KG1 (cell line): ENCODE measurements at regions not wholly inside any gene's neighbourhood (a gene's known extent, or its start where the extent isn't known, plus 50 kb on each side); places are given as distances from the start of the nearest gene placed in this dataset.

Experiments used
- DNase-seq: peaks from one replicate; lab custom pipeline; 2025; lab: John Stamatoyannopoulos, UW

DNA sequence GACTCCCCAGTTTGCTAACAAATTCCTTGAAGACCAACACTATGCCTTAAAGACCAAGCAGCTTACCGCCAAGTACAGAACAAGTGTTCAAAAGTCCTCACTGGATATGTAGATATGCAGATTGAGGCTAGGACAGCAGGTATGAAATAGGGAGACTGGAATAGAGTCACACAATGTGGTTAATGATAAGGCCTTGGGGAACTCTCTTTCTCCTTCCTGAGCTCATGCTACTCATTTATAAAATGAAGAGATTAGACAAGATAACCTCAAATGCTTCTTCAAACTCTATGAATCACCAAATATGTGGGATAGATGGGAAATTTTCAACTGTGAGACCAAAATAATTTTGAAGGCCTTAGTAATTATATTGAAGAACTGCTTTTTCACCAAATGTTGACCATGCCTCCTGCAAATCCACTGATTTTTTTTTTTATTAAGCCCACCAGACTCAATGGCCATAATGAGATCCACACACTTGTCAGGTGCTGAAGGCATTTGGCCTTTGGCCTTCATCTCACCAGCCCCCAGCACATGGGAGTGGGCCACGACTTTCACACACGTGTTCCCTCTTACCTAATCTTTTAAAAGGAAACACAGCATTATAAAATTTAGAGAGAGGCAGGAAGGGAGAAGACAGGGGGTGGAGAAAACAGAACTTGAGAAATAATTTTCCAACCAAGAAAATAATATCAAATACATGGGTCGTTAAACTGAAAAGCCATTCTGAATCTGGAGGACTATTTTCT is 181.5 kb downstream of the EN1 start:
- no peak for DNase-seq

DNA sequence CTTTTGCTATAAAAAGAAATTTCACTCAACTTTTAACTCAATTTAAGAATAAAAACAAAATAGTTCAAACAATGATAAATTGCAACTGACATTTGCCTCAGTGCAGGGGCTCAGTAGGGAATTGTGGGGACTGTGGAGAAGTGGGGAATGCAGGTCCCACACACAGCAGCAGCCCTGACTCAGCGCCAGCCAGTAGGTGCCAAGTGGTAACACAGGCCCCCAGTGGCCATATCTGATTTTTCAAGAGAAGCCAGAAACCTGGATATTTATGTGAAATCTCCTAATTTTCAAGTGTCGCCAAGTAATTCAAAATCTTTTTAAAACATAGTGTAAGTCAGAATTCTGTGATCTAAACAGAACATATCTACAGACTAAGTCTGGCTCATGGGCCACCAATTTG is 186.3 kb downstream of the EN1 start:
- DNase-seq, result no peak

DNA sequence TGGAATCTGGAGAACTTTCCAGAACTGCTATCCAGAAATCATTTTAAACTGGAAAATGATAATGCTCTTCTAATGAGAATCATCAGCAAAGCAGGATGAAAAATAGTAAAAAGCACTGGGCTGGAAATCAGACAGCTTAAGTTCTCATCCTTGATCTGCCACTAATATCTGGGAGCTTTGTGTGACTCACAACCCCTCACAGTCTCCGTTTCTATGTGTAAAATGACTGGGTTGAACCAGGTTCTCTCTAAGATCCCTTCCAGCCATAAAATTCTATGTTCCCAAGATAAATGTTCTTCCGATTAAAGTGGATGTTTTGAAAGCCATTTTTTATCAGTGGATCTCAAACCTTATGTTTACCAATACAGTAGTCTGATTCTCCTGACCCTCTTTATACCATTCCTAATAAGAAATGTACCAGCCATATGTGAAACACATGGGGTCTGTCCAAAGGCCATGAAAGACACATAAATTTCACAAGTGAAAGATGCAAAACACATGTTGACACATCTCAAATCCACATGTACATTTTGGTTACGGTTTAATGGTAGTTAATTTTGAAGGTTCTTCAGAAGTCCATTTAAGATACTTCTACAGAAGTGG is 188.8 kb downstream of the EN1 start:
- DNase-seq, result no peak

DNA sequence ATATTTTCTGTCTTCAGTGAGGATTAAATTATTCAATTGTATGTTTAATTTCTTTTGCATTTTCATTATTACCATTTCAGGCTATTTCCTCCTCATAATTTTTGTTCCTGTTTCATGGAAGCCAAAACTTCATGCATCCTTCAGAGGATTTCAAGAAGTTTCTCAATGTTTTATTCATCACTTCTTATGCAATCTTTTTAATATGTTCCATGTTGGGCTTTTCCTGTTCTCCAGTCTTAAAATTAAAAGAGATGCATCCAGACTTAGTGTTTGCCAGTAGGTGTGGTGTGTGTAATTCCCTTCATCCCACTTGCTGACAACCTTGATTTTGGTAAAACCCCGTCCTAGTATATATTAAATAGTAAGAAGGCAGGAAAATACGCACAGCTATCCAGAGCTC is 190.0 kb downstream of the EN1 start:
- DNase-seq, result no peak

DNA sequence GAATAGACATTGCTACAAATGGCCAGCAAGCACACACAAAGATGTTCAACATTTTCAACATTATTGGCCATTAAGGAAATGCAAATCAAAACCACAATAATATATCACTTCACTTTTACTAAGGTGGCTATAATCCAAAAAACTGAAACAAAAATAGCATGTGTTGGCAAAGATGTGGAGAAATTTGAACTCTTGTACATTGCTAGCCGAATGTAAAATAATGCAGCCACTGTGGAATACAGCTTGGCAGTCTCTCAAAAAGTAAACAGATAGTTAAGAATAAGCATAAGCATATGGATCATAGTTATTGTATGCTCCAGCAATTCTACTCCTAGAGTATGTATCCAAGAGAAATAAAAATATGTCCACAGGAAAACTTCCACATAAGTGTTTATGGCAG is 192.5 kb downstream of the EN1 start:
- no peak for DNase-seq

DNA sequence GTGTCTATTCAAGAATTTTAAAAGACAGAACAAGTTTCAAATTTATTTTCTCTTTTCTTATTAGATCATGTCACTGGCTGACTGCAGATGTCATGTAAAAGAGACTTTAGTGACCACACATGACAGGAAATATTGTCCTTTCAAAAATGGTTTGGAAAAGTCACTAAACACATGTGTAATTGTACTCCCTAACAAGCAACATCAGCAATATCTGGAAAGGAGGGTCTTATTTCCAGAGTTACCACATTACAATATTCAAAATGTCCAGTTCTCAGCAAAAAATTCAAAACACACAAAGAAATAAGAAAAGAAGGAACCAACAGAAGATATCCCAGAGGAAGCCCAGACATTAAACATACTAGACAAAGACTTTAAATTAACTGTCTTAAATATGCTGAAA is 197.1 kb downstream of the EN1 start:
- no peak for DNase-seq

DNA sequence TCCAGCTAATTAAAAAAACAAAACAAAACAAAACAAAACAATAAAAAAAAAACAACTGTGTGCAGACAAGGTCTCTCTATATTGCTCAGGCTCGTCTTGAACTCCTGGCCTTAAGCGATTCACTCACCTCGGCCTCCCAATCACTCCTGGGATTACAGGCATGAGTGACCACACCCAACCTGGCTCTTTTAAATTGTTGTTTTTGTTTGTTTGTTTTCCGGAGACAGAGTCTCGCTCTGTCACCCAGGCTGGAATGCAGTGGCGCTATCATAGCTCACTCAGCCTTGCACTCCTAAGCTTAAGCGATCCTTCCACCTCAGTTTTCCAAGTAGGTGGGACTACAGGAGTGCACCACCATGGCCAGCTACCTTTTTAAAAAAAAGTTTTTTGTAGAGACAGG is 201.6 kb downstream of the EN1 start:
- DNase-seq, result no peak

DNA sequence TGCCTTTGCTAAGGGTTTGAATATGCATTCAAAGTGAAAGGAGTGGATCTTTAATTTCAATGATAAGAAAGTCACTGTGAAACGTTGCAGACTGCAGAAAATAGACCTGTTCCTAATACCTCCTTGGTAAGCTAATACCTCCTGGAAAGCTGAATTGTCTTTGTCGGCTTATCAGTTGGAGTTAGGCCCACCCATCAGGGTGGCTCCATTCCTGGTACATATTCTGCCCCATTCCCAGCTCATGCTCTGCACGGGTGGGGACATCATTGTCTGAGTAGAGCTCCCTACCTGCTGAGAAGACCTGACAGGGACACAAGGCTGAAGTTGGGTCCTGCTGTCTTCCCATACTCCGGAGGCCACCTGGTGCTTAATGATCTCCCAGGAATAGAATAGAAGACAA is 203.3 kb downstream of the EN1 start:
- no peak for DNase-seq

DNA sequence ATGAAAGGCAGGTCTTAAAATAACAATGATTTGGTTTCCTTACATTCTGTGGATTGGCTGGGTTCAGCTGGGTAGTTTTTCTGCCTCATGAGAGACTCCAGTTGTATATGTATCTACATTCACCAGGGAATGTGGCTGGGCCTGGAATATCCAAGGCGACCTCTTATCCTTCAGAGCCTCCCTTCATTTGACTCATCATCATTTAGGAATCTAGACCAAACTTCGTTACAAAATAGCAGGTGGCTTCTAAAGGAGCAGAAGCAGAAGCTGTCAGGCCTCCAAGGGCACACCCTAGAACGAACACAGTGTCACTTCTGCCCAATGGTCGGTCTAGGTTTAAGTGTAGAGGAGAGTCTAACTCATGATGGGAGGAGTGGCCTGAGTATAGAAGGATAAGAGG is 204.2 kb downstream of the EN1 start:
- no peak for DNase-seq

DNA sequence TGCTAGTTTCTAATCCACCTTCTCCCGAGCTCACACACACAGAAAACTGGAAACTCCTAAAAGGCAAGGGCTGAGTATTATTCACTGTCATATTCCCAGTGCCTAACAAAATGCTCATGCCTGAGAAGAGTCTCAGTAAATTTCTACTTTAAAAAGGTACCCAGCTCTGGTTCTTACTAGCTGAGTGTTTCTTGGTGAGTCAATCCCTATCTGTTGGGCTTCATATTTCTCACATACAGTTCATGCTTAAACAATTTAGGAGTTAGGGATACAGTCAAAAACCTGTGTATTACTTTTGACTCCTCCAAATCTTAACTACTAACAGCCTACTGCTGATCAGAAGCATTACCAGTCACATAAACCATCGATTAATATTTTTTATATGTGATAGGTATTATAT is 204.9 kb downstream of the EN1 start:
- no peak for DNase-seq

DNA sequence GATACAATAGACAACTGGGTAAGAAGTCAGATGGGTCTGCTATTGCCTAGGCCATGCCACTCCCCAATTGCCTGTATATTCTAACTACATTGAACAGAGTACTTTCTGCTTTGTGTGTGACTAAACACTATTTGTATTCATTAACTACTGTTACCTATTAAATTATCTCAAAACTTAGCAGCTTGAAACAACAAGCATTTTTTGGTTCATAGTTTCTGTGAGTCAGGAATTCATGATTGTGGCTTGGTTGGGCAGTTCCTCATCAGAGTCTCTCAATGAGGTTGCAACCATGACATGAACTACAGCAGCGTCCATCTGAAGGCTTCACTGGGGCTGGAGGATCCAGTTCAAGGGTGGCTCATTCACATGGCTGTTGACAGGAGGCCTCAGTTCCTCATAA is 205.7 kb downstream of the EN1 start:
- DNase-seq, result no peak

DNA sequence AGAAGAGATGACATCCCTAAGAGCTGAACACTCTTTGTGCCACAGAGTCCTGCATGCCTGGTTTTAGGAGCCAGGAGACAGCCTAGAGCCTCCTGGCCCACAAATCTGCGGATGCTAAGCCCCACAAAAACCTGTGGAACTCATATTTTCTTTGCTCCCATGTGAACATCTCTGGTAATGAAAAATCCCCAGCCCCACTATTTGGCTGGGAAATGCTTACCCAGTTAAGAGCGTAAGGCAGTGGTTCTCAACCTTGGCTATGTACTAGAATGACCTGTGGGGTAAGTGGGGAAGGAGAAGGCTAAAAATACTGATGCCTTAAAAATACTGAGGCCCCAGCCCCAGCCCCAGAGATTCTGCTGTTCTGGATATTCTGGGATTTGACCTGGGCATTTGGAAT is 208.1 kb downstream of the EN1 start:
- DNase-seq, result no peak

DNA sequence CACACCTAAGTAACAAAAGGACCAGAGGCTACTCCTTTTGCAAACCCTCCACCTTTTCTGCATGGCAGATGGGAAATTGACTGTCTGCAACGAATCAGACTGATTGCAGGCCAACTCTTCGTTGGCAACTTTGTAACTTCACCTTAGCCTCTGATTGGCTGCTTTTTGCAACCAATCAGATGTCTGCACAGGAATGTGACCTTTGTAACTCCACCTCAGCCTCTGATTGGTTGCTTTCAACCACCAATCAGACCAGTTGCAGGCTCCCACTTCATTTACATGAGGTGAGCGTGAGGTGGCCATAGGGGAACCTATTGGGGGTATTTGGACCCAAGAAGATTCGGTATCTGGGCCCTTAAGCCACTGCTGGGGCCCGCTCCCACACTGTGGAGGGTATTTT is 209.0 kb downstream of the EN1 start:
- DNase-seq, result no peak

DNA sequence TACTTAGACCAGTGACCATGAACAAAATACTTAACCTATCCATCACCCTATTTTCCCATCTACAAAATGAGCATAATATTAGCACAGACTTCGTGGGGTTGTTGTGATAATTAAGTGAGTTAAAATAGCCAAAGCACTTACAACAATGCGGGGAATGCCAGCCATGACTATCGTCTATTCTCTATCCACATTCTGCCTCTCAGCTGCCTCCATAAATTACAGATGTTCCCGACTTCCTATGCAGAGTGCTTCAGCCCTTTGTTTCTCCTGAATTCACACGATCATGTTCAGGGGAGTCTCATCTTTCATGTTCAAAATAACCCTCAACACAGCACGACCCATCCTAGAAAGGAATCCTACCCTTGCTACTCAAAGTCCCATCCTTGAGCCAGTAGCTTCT is 211.6 kb downstream of the EN1 start:
- DNase-seq, result no peak

DNA sequence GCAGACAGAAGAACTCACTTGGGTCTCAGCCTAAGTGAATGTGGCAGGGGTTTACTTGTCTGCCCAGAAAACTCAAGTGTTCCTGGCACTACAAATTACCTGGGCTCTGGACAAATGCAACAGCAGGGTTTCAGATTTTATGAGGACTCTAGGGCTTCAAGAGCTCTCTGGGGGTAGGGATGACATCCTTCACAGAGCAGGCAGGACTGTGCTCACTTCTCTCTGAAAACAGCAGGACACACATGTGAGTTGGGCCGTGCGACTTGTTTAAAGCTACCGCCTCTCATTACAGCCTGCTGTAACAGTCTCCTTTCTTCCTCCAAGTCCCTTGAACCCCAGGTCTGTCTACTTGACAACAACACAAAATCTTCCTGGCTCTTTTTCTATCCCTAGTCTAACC is 212.6 kb downstream of the EN1 start:
- DNase-seq, result no peak

DNA sequence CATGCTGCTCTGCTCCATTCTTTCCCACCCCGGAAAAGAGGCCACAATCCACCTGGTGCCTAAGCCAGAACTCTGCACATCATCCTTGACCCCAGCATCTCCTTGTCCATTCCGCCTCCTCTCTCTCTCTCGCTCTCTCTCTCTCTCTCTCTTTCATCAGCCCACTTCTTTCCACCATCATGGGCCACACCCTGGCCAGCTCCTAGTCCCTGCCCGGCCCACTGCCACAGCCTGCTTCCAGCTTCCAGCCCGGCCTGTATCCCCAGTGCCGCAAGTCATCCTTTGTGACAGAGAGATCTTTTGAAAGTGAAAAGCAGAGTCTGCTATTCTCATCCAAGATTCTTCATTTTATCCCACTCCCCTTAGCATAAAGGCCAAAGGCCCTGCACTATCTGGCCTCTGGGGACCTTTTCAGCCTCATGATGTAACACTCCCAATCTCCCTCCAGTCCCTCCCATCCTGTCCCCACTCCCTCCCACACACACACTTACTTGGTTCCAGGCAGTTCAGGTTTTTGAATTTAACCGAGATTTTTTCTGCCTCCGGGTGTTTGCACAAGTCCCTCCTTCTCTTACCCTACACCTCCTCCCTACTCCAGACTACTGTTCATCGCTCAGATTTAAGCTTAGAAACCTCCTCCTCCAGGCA is 214.0 kb downstream of the EN1 start:
- DNase-seq, result no peak

DNA sequence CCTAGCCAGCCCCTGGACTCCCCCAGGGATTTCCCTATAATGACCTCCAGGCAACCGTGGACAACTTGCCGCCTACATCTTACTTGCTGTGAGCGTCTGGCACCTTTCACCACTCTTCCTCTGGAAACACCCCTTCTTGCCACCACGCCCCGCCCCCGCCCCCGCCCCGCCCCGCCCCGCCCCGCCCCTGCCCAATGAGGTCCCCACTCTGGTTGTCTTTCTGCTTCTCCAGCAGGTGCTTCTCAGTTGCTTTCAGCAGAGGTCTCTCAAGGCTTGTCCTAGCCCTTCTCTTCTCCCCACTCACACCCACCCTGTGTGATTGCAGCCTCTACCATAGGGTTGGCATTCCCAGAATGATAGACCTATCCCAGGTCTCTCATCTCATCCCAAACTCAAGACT is 214.5 kb downstream of the EN1 start:
- no peak for DNase-seq

DNA sequence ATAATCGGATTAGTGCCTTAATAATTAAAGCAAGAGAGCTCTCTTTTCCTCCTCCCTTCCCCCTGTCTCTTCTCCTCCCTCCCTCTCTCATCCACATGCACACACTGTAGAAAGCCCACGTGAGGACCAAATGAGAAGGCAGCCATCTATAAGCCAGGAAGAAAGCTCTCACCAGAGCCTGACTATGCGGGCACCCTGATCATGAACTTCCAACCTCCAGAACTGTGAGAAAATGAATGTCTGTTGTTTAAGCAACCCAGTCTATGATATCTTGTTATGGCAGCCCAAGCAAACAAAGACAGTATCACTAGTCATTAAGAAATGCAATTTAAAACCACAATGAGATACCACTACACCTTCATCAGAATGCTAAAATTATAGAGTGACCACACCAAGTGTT is 220.3 kb downstream of the EN1 start:
- no peak for DNase-seq

DNA sequence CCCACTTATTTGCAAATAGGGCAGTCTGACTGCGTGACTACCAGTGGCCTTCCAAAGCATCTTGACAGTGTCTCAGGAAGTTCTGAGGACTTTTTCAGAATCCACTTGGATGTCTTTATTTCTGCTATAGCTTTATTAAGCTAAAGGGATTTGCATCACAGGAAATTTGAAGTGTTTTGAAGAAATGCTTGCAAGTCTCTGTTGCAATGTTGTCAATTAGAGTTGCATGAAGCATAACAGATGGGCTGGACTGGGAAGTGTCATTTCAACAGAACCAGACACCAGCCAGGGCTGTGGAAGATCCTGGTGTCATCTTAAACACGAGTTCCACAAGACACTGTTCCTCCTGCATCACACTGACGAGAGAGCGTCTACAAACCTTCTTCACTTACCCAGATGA is 224.5 kb downstream of the EN1 start:
- no peak for DNase-seq

DNA sequence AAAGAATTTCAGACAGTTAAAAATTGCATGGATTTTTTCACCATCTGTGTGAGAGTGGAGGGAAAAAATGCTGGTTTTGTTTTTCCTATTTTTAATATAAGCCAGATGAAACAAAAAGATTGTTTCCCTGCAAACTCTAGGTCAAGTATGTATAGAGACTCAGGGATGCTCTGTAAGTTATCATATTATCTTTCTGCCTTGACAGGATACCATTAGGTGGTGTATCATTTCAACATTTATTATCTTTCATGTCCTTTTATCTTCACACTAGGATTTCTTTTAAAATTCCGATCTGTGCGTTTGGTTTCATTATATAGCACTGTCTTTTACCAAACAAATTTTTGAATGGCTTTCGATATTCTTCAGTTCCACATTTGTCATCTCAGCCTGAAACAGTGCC is 225.3 kb downstream of the EN1 start:
- DNase-seq, result no peak

DNA sequence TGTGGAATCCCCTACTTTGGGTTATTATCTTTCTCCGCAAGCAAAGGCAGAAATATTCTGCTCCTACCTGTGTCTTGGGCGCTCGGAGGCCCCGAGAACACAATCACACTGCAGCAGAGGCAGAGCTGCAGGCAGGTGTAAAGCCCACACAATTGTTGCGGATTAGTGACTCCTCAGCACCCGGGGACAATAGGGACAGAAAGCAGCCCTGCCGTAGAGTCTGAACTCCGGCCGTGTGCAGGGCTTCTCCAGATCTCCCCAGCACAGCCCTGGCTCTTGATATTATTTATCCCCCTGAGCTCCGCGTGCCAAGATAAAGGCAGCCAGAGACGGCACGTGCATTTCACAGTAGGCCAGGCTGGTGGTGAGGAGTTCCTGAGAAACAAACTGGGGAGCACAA is 229.2 kb downstream of the EN1 start:
- DNase-seq, result no peak

DNA sequence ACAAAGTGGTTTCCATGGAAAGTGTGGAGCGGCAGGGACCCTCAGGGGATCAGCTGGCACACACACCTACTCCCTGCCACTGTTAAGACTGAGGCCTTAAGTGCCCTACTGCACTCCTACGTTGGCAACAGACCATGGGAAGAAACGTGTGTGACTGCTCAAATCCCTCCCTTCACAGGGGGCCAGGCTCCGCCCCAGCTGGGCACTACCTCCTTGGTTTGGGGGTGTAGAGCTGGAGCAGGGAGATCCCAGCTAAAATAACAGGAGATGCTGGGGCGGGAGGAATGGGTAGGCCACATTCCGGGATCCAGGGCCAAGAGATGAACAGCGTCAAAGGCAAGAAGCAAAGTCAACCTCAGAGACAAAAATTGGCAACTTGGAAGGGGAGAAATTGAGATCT is 231.0 kb downstream of the EN1 start:
- no peak for DNase-seq

DNA sequence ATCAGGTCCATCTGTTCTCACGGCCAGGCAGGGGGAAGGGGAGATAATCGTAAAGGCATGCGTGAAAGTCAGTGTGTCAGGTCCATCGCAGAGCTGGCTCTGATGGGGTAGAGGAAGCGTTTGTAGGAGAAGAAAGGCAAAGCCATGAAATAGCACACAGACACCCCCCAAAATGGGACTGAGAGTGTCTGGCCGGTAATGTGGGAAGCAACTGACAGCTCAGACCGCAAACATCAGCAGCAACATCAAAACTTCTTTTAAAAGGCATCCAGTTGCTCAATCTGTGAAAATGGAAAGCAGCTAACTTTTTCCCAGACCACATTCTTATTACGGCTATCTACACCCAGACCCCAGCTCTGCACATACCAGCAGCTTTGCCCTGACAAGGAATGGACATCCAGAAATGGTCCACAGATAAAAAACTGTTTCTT is 232.6 kb downstream of the EN1 start:
- no peak for DNase-seq

DNA sequence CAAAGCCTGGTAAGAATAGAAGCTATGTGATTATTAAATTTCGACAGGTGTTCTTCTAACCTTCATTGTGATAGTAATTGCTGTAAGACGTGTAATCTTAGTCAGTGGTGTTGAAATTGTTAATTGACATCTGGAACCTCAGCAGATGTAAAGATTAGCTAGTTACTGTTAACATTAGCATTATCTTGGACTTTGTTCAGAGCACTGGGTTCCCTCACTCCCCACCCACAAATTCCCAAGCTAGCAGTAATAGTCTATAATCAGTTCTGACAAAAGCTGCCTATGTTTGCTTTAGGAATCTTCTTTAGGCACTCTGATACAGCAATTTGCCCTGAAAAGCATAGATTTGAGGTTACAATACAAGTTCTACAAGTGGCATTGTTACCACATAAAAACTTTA is 233.7 kb downstream of the EN1 start:
- no peak for DNase-seq
